ENCODE measurements at regions not wholly inside any gene's neighbourhood (a gene's known extent, or its start where the extent isn't known, plus 50 kb on each side); places are given as distances from the start of the nearest gene placed in this dataset.

- Mint-ChIP-seq H3K27ac (no peak overlapping the region), H3K27me3 (peaks cover 6 to 11% of the 10 kb centered on the region in 2 donors), H3K4me1 (no peaks in the 10 kb centered on the region), H3K9me3 (no peaks in the 10 kb centered on the region), H3K36me3 (no peaks in the 10 kb centered on the region), H3K4me3 (no peak overlapping the region)
- H3K9me3 ChIP-seq (ENCODE audit: control insufficient read depth in 1 of 2, low read length in 2 of 2) = no peaks in the 10 kb centered on the region
- ChIA-PET CTCF (ENCODE audit: partially characterized antibody) (no interaction called here), POLR2A (ENCODE audit: partially characterized antibody) (no interaction called here)
- H3K36me3 ChIP-seq (ENCODE audit: insufficient read depth, low read length) = no peaks in the 10 kb centered on the region
- intact Hi-C loops (cut with micrococcal nuclease) = no loop called here
- no peak overlapping the region for H3K27ac ChIP-seq (ENCODE audit: low read depth, low read length)
- H3K4me1 ChIP-seq (ENCODE audit: insufficient read depth, low read length) = no peaks in the 10 kb centered on the region
- no peaks in the 10 kb centered on the region for H3K27me3 ChIP-seq (ENCODE audit: insufficient read depth, low read length)
- H3K4me3 ChIP-seq (ENCODE audit: low read length in 2 of 2) = no peak overlapping the region
- DNase-seq = no peak
Observed at GRCh38 chr2:182592691-182593393, 123.2 kb upstream of the DNAJC10 start.

- no peak overlapping the region for H3K4me3 ChIP-seq (ENCODE audit: low read length in 2 of 2)
- no peaks in the 10 kb centered on the region for H3K4me1 ChIP-seq (ENCODE audit: insufficient read depth, low read length)
- no peaks in the 10 kb centered on the region for H3K36me3 Mint-ChIP-seq
- POLR2A ChIA-PET (ENCODE audit: partially characterized antibody) = no interaction called here
- DNase-seq = no peak
- H3K36me3 ChIP-seq (ENCODE audit: insufficient read depth, low read length) = no peaks in the 10 kb centered on the region
- H3K27me3 ChIP-seq (ENCODE audit: insufficient read depth, low read length) = no peaks in the 10 kb centered on the region
- H3K27me3 Mint-ChIP-seq = peaks cover 6 to 11% of the 10 kb centered on the region in 2 donors
- intact Hi-C loops (cut with micrococcal nuclease) = no loop called here
- H3K4me1 Mint-ChIP-seq = no peaks in the 10 kb centered on the region
- H3K9me3 Mint-ChIP-seq = no peaks in the 10 kb centered on the region
- H3K9me3 ChIP-seq (ENCODE audit: control insufficient read depth in 1 of 2, low read length in 2 of 2) = no peaks in the 10 kb centered on the region
- no peak overlapping the region for H3K27ac Mint-ChIP-seq
- H3K4me3 Mint-ChIP-seq = no peak overlapping the region
- CTCF ChIA-PET (ENCODE audit: partially characterized antibody) = no interaction called here
- no peak overlapping the region for H3K27ac ChIP-seq (ENCODE audit: low read depth, low read length)
Observed at GRCh38 chr2:182593394-182593975, 122.6 kb upstream of the DNAJC10 start.

GRCh38 chr2:182594286-182594685 lies 121.8 kb upstream of the DNAJC10 start:
- Histone ChIP-seq H3K27ac (ENCODE audit: low read depth, low read length) (no peak overlapping the region), H3K27me3 (ENCODE audit: insufficient read depth, low read length) (no peaks in the 10 kb centered on the region), H3K9me3 (ENCODE audit: control insufficient read depth in 1 of 2, low read length in 2 of 2) (no peaks in the 10 kb centered on the region), H3K4me3 (ENCODE audit: low read length in 2 of 2) (no peak overlapping the region), H3K36me3 (ENCODE audit: insufficient read depth, low read length) (no peaks in the 10 kb centered on the region), H3K4me1 (ENCODE audit: insufficient read depth, low read length) (no peaks in the 10 kb centered on the region)
- Mint-ChIP-seq H3K36me3 (no peaks in the 10 kb centered on the region), H3K9me3 (no peaks in the 10 kb centered on the region), H3K27me3 (peaks cover 7 to 13% of the 10 kb centered on the region in 2 donors), H3K4me3 (no peak overlapping the region), H3K4me1 (no peaks in the 10 kb centered on the region), H3K27ac (no peak overlapping the region)
- intact Hi-C loops (cut with micrococcal nuclease) = no loop called here
- ChIA-PET POLR2A (ENCODE audit: partially characterized antibody) (no interaction called here), CTCF (ENCODE audit: partially characterized antibody) (no interaction called here)
- no peak for DNase-seq

- no peaks in the 10 kb centered on the region for H3K4me1 Mint-ChIP-seq
- Histone ChIP-seq H3K9me3 (ENCODE audit: control insufficient read depth in 1 of 2, low read length in 2 of 2) (no peaks in the 10 kb centered on the region), H3K27me3 (ENCODE audit: insufficient read depth, low read length) (no peaks in the 10 kb centered on the region), H3K27ac (ENCODE audit: low read depth, low read length) (no peak overlapping the region), H3K4me3 (ENCODE audit: low read length in 2 of 2) (no peak overlapping the region), H3K4me1 (ENCODE audit: insufficient read depth, low read length) (no peaks in the 10 kb centered on the region), H3K36me3 (ENCODE audit: insufficient read depth, low read length) (no peaks in the 10 kb centered on the region)
- no peak overlapping the region for H3K4me3 Mint-ChIP-seq
- no peak for DNase-seq
- ChIA-PET POLR2A (ENCODE audit: partially characterized antibody) (no interaction called here), CTCF (ENCODE audit: partially characterized antibody) (no interaction called here)
- no peaks in the 10 kb centered on the region for H3K36me3 Mint-ChIP-seq
- H3K9me3 Mint-ChIP-seq = no peaks in the 10 kb centered on the region
- intact Hi-C loops (cut with micrococcal nuclease) = no loop called here
- H3K27me3 Mint-ChIP-seq = peaks cover 7 to 12% of the 10 kb centered on the region in 2 donors
- no peak overlapping the region for H3K27ac Mint-ChIP-seq
Observed at GRCh38 chr2:182595650-182596049, 120.4 kb upstream of the DNAJC10 start.

GRCh38 chr2:182597570-182598295 lies 118.3 kb upstream of the DNAJC10 start:
- Histone ChIP-seq H3K9me3 (ENCODE audit: control insufficient read depth in 1 of 2, low read length in 2 of 2) (no peaks in the 10 kb centered on the region), H3K4me3 (ENCODE audit: low read length in 2 of 2) (no peak overlapping the region), H3K4me1 (ENCODE audit: insufficient read depth, low read length) (no peaks in the 10 kb centered on the region), H3K36me3 (ENCODE audit: insufficient read depth, low read length) (no peaks in the 10 kb centered on the region), H3K27ac (ENCODE audit: low read depth, low read length) (no peak overlapping the region), H3K27me3 (ENCODE audit: insufficient read depth, low read length) (no peaks in the 10 kb centered on the region)
- DNase-seq = no peak
- ChIA-PET POLR2A (ENCODE audit: partially characterized antibody) (no interaction called here), CTCF (ENCODE audit: partially characterized antibody) (no interaction called here)
- Mint-ChIP-seq H3K4me3 (no peak overlapping the region), H3K4me1 (no peaks in the 10 kb centered on the region), H3K27me3 (peaks cover 6 to 12% of the 10 kb centered on the region in 2 donors), H3K27ac (no peak overlapping the region), H3K9me3 (no peaks in the 10 kb centered on the region), H3K36me3 (no peaks in the 10 kb centered on the region)
- intact Hi-C loops (cut with micrococcal nuclease) = no loop called here

GRCh38 chr2:182598626-182599025 lies 117.4 kb upstream of the DNAJC10 start:
- no peaks in the 10 kb centered on the region for H3K27me3 ChIP-seq (ENCODE audit: insufficient read depth, low read length)
- H3K4me1 ChIP-seq (ENCODE audit: insufficient read depth, low read length) = no peaks in the 10 kb centered on the region
- H3K36me3 Mint-ChIP-seq = no peaks in the 10 kb centered on the region
- no peak overlapping the region for H3K27ac Mint-ChIP-seq
- ChIA-PET CTCF (ENCODE audit: partially characterized antibody) (no interaction called here), POLR2A (ENCODE audit: partially characterized antibody) (no interaction called here)
- intact Hi-C loops (cut with micrococcal nuclease) = no loop called here
- no peak overlapping the region for H3K4me3 Mint-ChIP-seq
- H3K9me3 Mint-ChIP-seq = no peaks in the 10 kb centered on the region
- no peaks in the 10 kb centered on the region for H3K4me1 Mint-ChIP-seq
- H3K9me3 ChIP-seq (ENCODE audit: control insufficient read depth in 1 of 2, low read length in 2 of 2) = no peaks in the 10 kb centered on the region
- H3K27ac ChIP-seq (ENCODE audit: low read depth, low read length) = no peak overlapping the region
- H3K27me3 Mint-ChIP-seq = peaks cover 3 to 13% of the 10 kb centered on the region in 2 donors
- DNase-seq = no peak
- no peak overlapping the region for H3K4me3 ChIP-seq (ENCODE audit: low read length in 2 of 2)
- H3K36me3 ChIP-seq (ENCODE audit: insufficient read depth, low read length) = no peaks in the 10 kb centered on the region

GRCh38 chr2:182605166-182605565 lies 110.9 kb upstream of the DNAJC10 start:
- Mint-ChIP-seq H3K36me3 (no peaks in the 10 kb centered on the region), H3K9me3 (peaks cover 0 to 5% (median under 1%) of the 10 kb centered on the region in 8 donors), H3K27me3 (peaks cover 2 to 5% of the 10 kb centered on the region in 2 donors), H3K4me1 (no peaks in the 10 kb centered on the region), H3K27ac (no peak overlapping the region), H3K4me3 (no peak overlapping the region)
- H3K4me3 ChIP-seq (ENCODE audit: low read length in 2 of 2) = no peak overlapping the region
- CTCF ChIA-PET (ENCODE audit: partially characterized antibody) = no interaction called here
- POLR2A ChIA-PET (ENCODE audit: partially characterized antibody) = no interaction called here
- no peaks in the 10 kb centered on the region for H3K27me3 ChIP-seq (ENCODE audit: insufficient read depth, low read length)
- no peak for DNase-seq
- H3K36me3 ChIP-seq (ENCODE audit: insufficient read depth, low read length) = no peaks in the 10 kb centered on the region
- no peaks in the 10 kb centered on the region for H3K4me1 ChIP-seq (ENCODE audit: insufficient read depth, low read length)
- H3K9me3 ChIP-seq (ENCODE audit: control insufficient read depth in 1 of 2, low read length in 2 of 2) = no peaks in the 10 kb centered on the region
- no peak overlapping the region for H3K27ac ChIP-seq (ENCODE audit: low read depth, low read length)
- intact Hi-C loops (cut with micrococcal nuclease) = no loop called here
